Liver (tissue), 3 donors: ENCODE measurements at regions not wholly inside any gene's neighbourhood (a gene's known extent, or its start where the extent isn't known, plus 50 kb on each side); places are given as distances from the start of the nearest gene placed in this dataset.

Experiments
- GABPA ChIP-seq, 2 donors: IDR thresholded peaks in 1 of 2; conservative IDR thresholded peaks in 1 of 2; 2 replicates each; pipeline ENCODE4 v1.6.1; 2016; ENCODE audit warnings: antibody characterized with exemption in 2 of 2, mild to moderate bottlenecking in 1 of 2, moderate library complexity in 1 of 2
- JUND ChIP-seq, 2 donors: IDR thresholded peaks; 2 replicates each; pipeline ENCODE4 v1.6.1; 2016; ENCODE audit warnings: antibody characterized with exemption in 2 of 2
- RAD21 ChIP-seq, 2 donors: IDR thresholded peaks; 2 replicates each; pipeline ENCODE4 v1.6.1; 2016; ENCODE audit warnings: antibody characterized with exemption in 2 of 2, mild to moderate bottlenecking in 2 of 2
- RXRA ChIP-seq, 2 donors: IDR thresholded peaks; 2 replicates each; pipeline ENCODE4 v1.6.1; 2017 to 2018; ENCODE audit warnings: antibody characterized with exemption in 2 of 2, mild to moderate bottlenecking in 1 of 2
- YY1 ChIP-seq: IDR thresholded peaks from 2 replicates; pipeline ENCODE4 v1.6.1; 2016; ENCODE audit warnings: antibody characterized with exemption, mild to moderate bottlenecking
- TF ChIP-seq, protein P1 (sequence below): fragments of 150-350 bp; IDR thresholded peaks from 2 replicates; pipeline ENCODE4 v1.5.1; 2017; ENCODE audit warnings: improper control_type of control experiment, low read depth, low read length; ENCODE audit not compliant: missing input control
- donor health status: healthy.
- donor health status: healthy.

DNA sequence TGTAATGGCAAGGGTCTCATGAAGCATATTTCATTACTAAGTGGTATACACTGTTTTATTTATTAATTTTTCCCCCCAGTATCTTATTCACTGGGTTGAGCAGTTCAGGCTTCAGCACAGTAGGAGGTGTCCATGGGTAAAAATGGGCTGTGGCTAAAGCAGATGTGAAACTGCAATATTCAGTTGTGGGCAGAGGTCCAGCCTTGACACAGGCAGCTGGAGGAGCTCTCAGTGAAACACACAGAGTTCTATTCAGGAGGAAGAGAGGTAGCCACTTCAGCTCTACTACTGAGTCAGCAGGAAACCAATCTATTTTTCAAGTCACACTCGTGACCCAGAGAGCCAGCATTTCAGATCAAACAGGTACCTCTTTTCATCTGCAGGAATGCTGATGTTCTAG lies 418.3 kb downstream of the CDH10 start:
- TF ChIP-seq YY1 (no peak), RAD21 (IDR thresholded peaks at IDR 0.05) (no peak), GABPA (IDR thresholded peaks at IDR 0.05 in 1 of 2, conservative IDR thresholded peaks at IDR 0.05 in 1 of 2) (no peak), RXRA (IDR thresholded peaks at IDR 0.05) (no peak), JUND (IDR thresholded peaks at IDR 0.05) (no peak)
- TF ChIP-seq, protein P1, sequence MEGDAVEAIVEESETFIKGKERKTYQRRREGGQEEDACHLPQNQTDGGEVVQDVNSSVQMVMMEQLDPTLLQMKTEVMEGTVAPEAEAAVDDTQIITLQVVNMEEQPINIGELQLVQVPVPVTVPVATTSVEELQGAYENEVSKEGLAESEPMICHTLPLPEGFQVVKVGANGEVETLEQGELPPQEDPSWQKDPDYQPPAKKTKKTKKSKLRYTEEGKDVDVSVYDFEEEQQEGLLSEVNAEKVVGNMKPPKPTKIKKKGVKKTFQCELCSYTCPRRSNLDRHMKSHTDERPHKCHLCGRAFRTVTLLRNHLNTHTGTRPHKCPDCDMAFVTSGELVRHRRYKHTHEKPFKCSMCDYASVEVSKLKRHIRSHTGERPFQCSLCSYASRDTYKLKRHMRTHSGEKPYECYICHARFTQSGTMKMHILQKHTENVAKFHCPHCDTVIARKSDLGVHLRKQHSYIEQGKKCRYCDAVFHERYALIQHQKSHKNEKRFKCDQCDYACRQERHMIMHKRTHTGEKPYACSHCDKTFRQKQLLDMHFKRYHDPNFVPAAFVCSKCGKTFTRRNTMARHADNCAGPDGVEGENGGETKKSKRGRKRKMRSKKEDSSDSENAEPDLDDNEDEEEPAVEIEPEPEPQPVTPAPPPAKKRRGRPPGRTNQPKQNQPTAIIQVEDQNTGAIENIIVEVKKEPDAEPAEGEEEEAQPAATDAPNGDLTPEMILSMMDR: no peak
